Left renal pelvis (tissue), 4 donors: ENCODE measurements at regions not wholly inside any gene's neighbourhood (a gene's known extent, or its start where the extent isn't known, plus 50 kb on each side); places are given as distances from the start of the nearest gene placed in this dataset.

Source experiments
- DNase-seq, 4 donors: peaks; one replicate each; pipeline ENCODE4 v3.0.0-alpha.2; 2013; ENCODE audit warnings: low read depth in 4 of 4, low spot score in 3 of 4

DNA sequence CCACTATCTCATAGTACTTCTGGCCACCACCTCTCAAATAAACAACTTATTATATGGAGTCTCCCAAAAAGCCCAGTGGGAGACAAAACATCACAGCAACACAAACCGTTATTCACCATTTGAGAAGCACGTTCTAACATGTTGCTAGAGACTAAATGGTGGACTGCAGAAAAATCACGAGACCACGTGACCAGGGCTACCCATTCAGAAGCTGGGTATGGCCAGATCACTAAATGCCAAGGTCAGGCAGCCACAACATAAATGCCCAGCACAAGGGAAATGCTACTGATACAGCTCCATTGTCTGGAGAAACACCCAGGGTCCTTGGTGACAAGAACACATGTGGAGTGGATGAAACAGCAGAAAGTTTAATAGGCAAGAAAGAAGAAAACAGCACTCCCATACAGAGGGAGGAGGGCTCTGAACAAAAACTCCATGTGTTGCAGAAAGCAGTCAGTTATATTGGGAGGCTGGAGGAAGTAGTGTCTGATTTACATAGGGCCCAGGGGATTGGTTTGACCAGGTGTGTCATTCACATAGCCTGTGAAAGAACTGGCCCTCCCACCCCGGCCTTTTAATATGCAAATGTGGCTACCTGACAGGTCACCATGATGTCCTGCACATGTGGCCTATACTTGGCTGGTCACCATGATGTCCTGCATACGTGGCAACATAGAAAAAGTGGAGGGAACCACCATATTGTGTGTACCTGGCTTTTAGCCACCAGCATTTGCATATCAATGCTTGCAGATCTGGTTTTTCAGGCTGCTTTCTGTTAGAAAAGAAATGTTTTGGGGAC lies 97.2 kb downstream of the TRIM36 start:
- DNase-seq = no peak

DNA sequence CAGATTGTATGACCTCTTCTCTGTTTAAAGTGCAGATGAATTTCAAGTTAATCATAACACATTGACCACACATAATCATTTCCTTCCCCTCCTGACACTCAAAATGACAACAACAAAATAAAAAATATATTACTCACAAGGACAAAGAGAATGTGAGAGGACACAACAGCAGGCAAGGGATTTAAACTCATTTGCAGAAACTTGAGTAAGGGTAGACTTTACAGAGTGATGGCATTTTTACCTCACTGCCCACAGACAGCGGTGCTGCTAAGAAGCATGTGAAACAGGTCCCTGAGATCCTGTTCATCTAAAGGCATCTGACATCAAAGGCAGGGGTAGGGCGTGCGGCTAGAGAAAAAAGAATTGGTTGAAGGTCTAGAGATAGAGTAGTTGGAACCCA lies 99.0 kb downstream of the TRIM36 start:
- no peak for DNase-seq

DNA sequence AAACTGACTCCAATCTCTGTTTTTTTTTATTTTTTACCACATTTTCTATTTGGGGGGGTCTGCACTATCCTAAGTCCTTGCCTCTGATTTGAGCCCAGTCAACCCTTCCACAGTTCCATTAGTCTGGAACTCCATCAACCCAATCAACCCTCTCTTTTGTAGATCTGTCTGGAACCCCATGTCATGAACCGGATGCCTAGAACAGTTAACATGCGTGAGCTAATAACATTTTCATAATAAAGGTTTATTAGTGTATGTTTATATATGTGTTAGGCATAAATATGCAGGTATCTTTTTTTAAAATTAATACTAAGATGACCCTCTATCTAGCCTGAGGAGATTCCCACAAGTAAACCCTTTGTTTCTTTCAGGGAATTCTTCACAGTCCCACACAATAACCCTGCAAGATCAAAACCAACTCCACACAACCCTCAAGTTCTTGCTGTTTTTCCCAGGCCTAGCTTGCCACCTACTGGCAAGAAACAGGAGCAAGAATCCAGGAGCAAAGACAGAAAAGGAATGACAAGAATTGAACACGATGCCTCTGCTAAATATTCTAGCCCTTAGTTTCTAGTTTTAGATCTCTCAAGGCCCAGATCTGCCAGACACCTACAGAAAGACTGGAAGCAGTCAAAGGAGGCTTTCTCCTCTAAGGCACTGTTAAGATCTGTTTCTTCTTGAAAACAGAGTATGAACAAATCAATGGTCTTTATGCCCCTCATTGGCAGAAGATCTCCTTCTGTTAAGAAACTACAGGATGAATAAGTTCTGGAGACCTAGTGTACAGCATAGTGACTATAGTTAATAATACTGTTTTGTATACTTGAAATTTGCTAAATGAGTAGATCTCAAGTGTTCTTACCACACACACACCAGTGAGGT lies 100.4 kb downstream of the TRIM36 start:
- DNase-seq = peak in 3 of 4 donors; percentile 26 to 41 (median 39)

DNA sequence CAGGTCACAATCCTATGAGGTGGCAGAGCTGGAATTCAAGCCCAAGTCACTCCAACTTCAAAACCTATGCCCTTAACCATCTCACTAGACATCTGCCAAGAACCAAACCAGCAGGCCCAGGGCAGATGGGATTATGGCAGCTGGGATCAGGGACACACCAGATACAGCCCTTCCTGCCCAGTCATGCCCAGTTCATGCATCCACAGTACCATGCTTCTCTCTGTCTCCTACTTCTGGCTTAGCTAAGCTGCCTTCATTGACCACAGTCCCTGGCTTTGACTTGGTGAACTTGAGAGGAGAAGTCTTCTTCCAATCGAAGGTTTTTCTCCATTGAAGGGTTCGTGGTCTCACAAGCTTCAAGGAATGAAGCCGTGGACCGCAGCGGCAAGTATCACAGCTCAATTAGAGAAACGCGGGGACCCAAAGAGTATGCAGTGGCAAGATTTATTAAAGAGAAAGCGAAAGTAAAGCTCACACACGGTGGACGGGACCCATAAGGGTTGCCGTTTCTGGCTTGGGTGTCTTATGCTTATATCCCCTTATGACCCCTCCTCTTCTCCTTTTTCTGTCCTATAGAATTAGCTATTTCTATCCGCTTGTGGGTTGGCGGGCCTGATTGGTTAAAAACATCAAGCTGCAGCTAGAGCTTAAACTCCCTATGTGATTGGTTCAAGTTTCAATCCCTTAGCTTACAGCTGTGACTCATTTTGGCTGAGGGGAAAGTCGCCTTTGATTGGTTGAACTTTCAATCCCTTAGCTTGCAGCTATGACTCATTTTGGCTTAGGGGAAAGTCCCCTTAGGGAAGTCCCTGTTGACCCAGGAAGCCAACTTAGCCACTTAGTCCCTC lies 101.2 kb downstream of the TRIM36 start:
- DNase-seq = no peak

DNA sequence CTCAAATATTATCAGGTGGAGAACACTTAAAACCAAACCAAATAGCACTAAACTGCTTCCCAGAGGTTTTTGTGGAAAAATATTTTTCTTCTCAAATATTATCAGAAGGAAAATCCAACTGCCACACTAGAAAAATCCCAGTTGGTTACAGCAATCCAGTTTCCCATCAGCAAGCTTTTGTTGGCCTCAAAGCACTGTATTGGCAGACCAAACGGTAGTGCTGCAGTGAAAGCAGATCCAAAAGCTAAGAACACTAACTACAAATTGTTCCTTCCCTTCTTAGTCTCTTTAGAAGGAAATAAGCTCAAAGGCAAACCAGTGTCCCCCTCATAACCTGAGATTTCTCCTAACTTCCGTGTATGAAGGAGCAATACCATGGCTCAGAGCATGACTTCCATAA lies 105.3 kb downstream of the TRIM36 start:
- no peak for DNase-seq

DNA sequence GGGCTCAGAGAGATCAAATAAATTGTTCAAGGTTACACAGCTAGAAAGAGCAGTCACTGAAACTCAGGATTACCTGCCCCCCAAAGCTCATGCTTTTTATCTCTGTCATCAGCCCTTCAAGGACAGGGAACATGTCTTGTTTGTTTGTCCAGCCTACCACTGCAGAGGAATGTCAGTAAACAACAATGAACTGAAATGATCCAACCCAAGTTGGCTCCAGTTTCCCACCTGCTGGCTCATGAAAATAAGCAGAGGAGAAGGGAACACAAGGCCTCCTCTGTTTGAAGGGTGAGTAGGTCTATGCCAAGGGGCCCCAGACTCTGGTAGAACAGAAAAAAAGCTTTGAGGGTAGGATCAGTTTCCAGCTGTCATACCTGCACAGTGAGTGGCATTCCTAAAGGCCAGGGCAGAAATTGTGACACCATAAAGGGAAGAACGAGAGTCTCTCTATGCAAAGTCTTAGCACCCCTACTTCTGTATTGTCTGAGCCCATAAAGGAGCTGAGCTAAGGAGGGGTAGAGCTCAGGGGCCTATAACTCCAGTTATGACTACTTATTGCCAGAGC lies 115.2 kb downstream of the TRIM36 start:
- no peak for DNase-seq

DNA sequence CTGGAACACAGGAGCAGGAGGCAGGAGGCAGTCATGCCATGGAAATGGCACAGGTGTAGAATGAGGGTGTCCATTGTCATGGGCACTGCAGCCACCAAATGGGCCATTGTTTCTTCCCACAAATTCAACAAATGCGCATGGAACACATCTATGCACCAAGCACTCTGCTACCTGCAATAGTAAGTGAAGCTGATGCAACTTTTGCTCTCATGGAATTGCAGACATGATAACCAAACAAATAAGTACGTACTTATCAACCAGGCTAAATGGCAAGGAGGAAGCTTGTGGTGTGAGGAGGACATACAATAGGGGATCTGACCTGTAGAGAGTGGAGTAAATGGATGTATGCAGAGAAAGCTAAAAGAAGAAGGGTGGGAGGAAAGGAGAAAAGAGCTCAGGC lies 116.8 kb downstream of the TRIM36 start:
- no peak for DNase-seq

DNA sequence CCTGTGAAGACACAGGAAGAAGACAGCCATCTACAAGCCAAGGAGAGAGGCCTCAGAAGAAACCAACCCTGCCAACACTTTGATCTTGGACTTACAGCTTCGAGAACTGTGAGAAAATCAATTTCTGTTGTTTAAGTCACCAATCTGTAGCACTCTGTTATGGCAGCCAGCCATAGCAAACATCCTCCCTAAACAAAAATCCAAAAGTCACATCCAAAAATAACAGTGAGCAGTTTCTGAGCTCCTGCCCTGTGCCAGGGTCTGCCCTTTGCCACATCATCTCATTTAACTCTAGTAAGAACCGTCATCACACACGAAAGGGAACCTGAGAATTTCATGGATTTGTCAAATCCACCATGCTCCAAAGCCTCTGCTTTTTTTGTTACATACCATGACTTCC lies 118.8 kb downstream of the TRIM36 start:
- no peak for DNase-seq

DNA sequence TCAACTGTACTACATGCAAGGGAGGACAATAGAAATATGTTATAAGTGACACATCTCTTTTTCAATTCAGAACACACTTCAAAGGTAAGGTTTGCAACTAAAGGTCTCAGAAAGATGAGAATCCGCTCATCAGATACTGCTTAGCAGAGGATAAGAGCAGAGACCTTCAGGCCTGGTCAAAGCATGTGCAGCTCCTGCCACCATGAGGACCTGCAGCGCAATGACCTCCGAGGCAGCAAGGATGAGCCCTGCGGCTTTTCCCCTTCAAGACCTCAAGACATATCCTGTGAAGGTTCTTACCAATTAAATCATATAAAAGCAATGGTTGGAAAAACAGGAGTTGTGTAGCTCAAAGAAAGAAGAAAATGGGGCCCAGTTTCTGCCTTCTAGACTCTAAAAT lies 135.8 kb downstream of the TRIM36 start:
- peak in 1 of 4 donors; percentile 0 for DNase-seq

DNA sequence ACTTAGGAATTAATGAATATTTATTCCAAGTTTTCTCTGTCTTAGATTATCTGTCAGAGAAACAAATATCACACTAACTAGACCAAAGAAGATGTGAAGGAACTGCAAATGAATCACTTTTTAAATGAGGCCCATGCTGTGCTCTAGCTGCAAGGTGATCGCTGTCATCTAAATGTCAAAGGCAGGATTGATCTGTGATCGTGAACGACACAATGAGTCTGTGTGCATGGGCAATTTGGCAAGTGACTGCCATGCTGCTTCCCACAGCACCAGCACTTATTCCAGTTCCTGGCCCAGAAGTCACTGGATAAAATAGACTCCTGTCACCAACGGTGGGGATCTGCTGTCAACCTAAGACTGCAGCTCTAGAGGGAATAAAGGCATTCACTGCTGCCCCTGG lies 141.2 kb downstream of the TRIM36 start:
- DNase-seq = no peak

DNA sequence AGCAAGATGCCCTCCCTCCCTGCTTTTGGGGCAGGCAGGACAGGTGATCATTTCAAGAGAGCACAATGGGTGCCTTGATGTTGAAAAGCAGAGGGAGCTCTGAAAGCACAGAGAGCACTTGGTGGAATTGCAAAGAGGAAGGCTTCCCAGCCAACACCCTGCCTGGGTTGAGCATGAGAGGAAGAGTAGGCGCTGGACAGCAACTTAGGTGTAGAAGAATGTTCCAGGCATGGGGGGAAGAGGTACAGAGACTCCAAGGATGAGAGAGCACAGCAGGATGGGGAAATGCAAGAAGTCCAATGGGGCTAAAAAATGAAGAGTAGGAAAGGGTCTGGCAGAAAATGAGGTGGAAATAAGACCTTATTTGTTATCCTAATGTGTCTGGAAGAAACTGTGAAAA lies 144.8 kb downstream of the TRIM36 start:
- DNase-seq = no peak

DNA sequence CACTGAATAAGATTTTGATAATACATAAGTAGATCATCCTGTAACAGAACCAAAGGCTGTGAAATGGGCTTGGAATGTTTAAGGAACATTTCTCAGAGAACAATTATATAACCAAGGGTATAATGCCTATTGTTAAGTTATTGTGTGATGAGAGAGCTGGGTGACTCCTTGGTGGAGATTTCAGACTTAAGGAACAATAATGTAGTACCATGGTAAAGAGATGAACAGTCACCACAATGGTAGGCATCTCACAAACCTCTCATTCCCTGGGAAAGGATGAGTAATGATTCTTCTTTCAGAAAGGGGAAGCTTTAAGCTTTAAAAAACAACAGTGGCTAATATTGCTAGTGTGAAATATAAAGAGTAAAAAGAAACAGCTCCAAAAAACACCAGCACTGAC lies 147.4 kb downstream of the TRIM36 start:
- DNase-seq = no peak

DNA sequence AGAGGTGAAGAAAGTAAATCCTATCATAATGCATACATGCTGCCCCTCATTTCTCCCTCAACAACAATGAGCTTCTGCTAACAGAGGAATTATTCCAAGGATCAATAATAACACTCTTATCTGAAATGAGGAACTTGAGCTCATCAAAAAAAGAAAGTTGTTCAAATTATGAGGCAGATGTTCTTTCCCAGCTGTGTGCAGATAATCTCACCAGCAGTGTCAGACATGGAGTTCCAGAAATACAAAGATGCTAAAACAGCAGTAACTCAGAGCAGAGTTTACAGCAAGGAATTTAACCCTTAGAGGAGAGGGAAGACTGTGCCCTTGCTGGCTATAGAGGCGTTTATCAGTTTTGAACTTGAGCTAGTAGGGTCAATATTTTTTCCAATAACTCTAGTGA lies 153.1 kb downstream of the TRIM36 start:
- DNase-seq = no peak

DNA sequence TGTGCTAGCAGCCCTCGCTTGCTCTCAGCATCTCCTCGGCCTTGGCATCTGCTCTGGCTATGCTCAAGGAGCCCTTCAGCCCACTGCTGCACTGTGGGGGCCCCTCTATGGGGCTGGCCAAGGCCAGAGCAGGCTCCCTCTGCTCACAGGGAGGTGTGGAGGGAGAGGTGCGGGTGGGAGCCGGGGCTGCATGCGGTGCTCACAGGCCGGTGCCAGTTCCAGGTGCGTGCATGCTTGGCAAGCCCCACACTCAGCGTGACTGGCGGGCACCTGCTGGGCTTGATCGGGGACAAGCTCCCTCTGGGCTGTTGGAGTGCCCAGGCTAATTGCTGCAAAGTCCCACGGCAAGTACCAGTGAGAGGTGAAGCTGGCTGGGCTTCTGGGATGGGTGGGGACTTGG lies 170.5 kb downstream of the TRIM36 start:
- no peak for DNase-seq

DNA sequence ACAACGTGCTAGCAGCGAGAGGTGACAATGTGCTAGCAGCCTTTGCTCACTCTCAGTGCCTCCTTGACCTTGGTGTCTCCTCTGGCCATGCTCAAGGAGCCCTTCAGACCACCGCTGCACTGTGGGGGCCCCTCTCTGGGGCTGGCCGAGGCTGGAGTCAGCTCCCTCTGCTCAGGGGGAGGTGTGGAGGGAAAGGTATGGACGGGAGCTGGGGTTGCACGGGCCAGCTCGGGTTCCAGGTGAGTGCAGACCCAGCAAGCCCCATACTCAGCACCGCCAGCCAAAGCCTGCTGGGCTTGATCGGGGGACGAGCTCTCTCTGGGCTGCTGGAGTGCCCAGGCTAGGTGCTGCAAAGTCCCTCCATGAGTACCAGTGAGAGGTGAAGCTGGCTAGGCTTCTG lies 180.2 kb downstream of the TRIM36 start:
- DNase-seq = no peak

DNA sequence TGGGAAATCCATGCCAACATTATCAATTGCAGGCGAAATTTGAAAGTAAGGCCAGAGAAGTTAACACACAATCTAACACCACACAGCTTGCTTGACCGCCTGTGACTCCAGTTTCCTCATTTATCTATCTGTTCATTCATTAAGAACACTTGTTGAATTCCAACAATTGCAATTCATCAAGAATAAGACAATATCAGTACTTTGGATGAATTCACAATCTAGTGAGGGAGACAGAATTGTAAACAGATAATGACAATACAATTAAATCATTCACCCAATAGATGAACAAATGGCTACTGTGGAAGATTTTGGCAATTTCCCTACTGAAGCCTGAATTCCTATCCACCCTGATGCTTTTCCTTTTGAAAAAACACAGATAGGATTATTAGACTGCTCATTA lies 181.6 kb downstream of the TRIM36 start:
- DNase-seq = no peak

DNA sequence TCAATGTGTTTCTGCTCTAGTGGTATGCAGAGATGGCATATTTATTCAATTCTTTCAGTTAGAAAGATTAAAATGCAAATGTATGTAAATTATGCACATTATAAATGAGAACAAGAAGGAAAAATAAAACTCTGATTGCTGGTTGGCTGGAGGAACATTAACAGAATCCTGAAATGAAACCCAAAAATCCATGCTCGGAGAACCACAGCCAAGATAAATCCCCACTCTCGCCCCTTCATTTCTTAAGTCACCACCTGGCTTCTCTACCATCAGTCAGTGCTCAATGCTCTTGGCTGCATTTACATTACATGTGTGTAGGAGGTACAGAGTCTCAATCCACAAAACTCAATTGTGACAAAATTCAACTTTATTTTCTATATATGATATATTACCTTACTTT lies 184.9 kb downstream of the TRIM36 start:
- no peak for DNase-seq

DNA sequence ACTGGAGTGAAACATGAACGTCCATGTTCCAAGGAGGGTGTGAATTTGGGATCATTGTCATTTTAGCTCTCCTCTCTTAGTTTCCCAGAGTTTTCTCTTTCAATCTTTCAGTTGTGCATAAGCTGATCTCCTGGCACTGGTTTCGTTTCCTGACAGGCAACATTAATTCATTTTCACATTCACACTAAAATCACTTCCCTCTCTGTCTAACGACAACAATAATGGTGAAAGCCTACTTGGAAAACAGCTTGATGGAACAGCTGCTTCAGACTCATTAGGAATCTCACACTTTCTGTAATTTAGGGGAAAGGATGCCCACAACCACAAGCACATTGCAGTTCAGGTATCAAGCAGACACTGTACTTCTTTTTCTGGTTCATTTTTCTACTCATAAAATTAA lies 188.6 kb downstream of the TRIM36 start:
- no peak for DNase-seq

DNA sequence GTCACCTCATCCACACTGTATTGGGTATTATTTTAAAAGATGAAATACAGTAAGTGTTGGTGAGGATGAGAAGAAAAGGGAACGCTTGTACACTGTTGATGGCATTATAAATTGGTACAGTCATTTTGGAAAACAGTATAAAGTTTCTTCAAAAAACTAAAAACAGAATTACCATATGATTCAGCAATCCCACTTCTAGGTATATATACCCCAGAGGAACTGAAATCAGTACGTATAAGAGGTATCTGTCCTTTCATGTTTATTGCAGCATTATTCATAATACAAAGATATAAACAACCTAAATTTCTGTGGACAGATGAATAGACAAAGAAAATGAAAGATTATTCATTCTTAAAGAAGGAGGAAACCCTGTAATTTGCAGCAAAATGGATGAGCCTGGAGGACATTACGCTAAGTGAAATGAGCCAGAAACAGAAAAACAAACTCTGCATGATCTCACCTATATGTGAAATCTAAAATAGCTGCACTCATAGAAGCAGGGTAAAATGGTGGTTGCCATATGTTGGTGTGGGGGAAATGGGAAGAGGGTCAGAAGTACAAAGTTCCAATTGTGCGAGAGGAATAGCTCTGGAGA lies 191.6 kb downstream of the TRIM36 start:
- no peak for DNase-seq

DNA sequence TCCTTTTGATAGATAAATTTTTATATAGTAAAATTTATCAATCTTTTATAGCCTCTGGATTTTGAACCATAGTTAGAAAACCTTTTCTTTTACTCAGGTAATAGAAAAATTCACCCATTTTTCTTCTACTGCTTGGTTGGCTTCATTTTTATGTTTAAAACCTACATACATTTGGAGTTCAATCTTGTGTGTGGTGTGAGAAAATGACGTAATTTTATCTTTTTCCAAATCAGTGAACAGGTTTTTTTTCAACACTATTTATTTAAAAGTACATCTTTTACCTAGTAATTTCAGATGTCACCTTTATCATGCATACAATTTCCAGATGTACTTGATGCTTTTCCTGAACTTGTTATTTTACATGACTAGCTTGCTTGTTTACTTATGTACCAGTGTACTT lies 200.2 kb downstream of the TRIM36 start:
- DNase-seq = no peak
